Mesendoderm (in vitro differentiated cells): ENCODE measurements at regions not wholly inside any gene's neighbourhood (a gene's known extent, or its start where the extent isn't known, plus 50 kb on each side); places are given as distances from the start of the nearest gene placed in this dataset.
A peak's percentile ranks its signal among the peaks of the same experiment; 100 is the strongest.

Source experiments
- DNase-seq: peaks from one replicate; pipeline ENCODE4 v3.0.0; 2013
- H2AK5ac ChIP-seq: 2 replicates; pipeline ENCODE4 v1.6.1; 2013; ENCODE audit warnings: low read length, inconsistent platforms
- H2BK120ac ChIP-seq: 2 replicates; pipeline ENCODE4 v1.6.1; 2013; ENCODE audit warnings: low read depth, mild to moderate bottlenecking, low read length, moderate library complexity, mixed read lengths
- H2BK15ac ChIP-seq: replicated peaks from 2 replicates; pipeline ENCODE4 v1.6.1; 2013; ENCODE audit warnings: low read depth, mild to moderate bottlenecking, moderate library complexity
- H2BK5ac ChIP-seq: 2 replicates; pipeline ENCODE4 v1.6.1; 2013; ENCODE audit warnings: low read length, inconsistent platforms
- H3K18ac ChIP-seq: 2 replicates; pipeline ENCODE4 v1.6.1; 2013; ENCODE audit warnings: mild to moderate bottlenecking, low read length, mixed read lengths
- H3K23ac ChIP-seq: one replicate; pipeline ENCODE4 v1.6.1; 2013; ENCODE audit warnings: low read length
- H3K27ac ChIP-seq: 2 replicates; pipeline ENCODE4 v1.5.1; 2013; ENCODE audit warnings: low read depth, mild to moderate bottlenecking, inconsistent platforms, low read length, moderate library complexity
- H3K27me3 ChIP-seq: 2 replicates; pipeline ENCODE4 v1.6.1; 2013; ENCODE audit warnings: low read length, control low read depth, mild to moderate bottlenecking, inconsistent platforms; ENCODE audit not compliant: insufficient read depth, poor library complexity
- H3K36me3 ChIP-seq: 2 replicates; pipeline ENCODE4 v1.6.1; 2013; ENCODE audit warnings: low read length, inconsistent platforms; ENCODE audit not compliant: control insufficient read depth, insufficient read depth
- H3K4ac ChIP-seq: one replicate; pipeline ENCODE4 v1.6.1; 2013; ENCODE audit warnings: low read depth, mild to moderate bottlenecking, low read length, moderate library complexity
- H3K4me1 ChIP-seq: 2 replicates; pipeline ENCODE4 v1.6.1; 2013; ENCODE audit warnings: low read depth, low read length, inconsistent platforms; ENCODE audit not compliant: control insufficient read depth
- H3K4me2 ChIP-seq: 2 replicates; pipeline ENCODE4 v1.6.1; 2013; ENCODE audit warnings: low read length
- H3K4me3 ChIP-seq: 2 replicates; pipeline ENCODE4 v1.5.1; 2013; ENCODE audit warnings: mild to moderate bottlenecking, low read length
- H3K56ac ChIP-seq: one replicate; pipeline ENCODE4 v1.6.1; 2013; ENCODE audit warnings: low read length
- H3K79me1 ChIP-seq: 2 replicates; pipeline ENCODE4 v1.6.1; 2013; ENCODE audit warnings: low read length, inconsistent platforms
- H3K79me2 ChIP-seq: 2 replicates; pipeline ENCODE4 v1.6.1; 2013; ENCODE audit warnings: mild to moderate bottlenecking, low read length; ENCODE audit not compliant: control insufficient read depth, insufficient read depth
- H3K9ac ChIP-seq: 2 replicates; pipeline ENCODE4 v1.6.1; 2013; ENCODE audit warnings: low read length, inconsistent platforms
- H4K5ac ChIP-seq: one replicate; pipeline ENCODE4 v1.6.1; 2013; ENCODE audit warnings: low read length
- H4K8ac ChIP-seq: one replicate; pipeline ENCODE4 v1.6.1; 2013; ENCODE audit warnings: low read depth, mild to moderate bottlenecking, control low read depth, low read length, moderate library complexity
- WGBS: extraction: QIAGEN DNeasy Blood & Tissue Kit; methylation state at CpG from one replicate; pipeline ENCODE4 v1.1.7; 2013; ENCODE audit warnings: low lambda C conversion rate, missing lambda C conversion rate; ENCODE audit not compliant: insufficient coverage; ENCODE audit errors: extremely low coverage; 5-methylcytosine and 5-hydroxymethylcytosine counted together

- H3K79me2 ChIP-seq, result no peaks in the 10 kb centered on the region
- no peak overlapping the region for H3K9ac ChIP-seq
Observed at GRCh38 chr10:42942279-42942950, 134.5 kb upstream of the RET start.

DNA sequence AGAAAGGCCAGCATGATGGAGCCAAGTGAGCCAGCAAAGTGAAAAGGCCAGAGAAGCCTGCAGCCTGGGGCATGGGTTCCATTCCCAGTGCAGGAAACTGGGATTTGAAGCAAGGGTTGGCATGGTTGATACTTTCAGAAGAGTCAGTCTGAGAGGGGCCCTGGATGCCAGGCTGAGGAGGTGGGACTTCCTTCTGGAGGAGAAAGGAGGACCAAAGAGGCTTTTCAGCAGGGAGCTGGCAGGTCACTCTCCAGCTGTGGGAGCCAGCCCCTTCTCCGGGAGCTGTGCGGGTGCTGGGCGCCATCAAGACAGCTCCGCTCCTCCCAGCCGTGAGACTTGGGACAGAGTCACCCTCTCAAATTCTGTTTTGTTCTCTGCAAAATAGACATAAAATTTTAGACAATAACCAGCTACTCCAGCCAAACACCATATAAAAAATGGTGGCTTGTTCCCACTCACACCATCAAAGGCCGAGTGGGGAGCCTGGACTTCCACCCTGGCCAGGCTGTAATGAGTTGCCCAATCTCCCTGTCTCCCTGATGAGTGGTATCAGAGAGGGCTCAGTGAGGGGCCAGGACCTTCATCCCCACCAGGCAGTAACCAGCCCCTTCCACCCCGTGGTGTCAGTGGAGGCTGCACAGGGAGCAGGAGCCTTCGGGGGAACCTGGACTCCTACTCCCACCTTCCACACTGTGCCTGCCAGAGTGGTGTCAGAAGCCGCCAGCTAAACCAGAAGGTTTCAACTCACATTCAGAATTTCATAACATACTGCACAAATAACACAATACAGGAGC is 133.6 kb upstream of the RET start:
- Histone ChIP-seq H3K9ac (no peak overlapping the region), H4K5ac (no peak overlapping the region), H3K79me1 (no peaks in the 10 kb centered on the region), H3K56ac (no peak overlapping the region), H3K27ac (no peak overlapping the region), H3K27me3 (no peaks in the 10 kb centered on the region), H3K4me1 (no peaks in the 10 kb centered on the region), H2BK5ac (no peak overlapping the region), H3K18ac (no peak overlapping the region), H4K8ac (no peak overlapping the region), H3K4me3 (no peak overlapping the region), H3K79me2 (no peaks in the 10 kb centered on the region), H3K36me3 (no peaks in the 10 kb centered on the region), H2BK15ac (no peak overlapping the region), H3K4ac (no peak overlapping the region), H3K4me2 (no peak overlapping the region), H3K23ac (no peak overlapping the region), H2AK5ac (no peak overlapping the region), H2BK120ac (no peak overlapping the region)
- DNase-seq, result no peak
- WGBS, result no CpG with 5 or more reads among the region's 9 CpGs

More at GRCh38 chr10:42942279-42942950, 134.5 kb upstream of the RET start:
- DNase-seq, result no peak
- no peak overlapping the region for H2AK5ac ChIP-seq
- H3K27me3 ChIP-seq, result no peaks in the 10 kb centered on the region
- no CpG with 5 or more reads among the region's 7 CpGs for WGBS
- H3K23ac ChIP-seq, result no peak overlapping the region
- H3K4me3 ChIP-seq, result no peak overlapping the region
- no peak overlapping the region for H2BK5ac ChIP-seq
- H3K4me1 ChIP-seq, result no peaks in the 10 kb centered on the region
- H3K18ac ChIP-seq, result no peak overlapping the region
- H3K36me3 ChIP-seq, result no peaks in the 10 kb centered on the region
- no peak overlapping the region for H4K8ac ChIP-seq
- no peak overlapping the region for H3K56ac ChIP-seq
- no peak overlapping the region for H2BK15ac ChIP-seq
- H4K5ac ChIP-seq, result no peak overlapping the region
- no peaks in the 10 kb centered on the region for H3K79me1 ChIP-seq
- H2BK120ac ChIP-seq, result no peak overlapping the region
- no peak overlapping the region for H3K4me2 ChIP-seq
- H3K27ac ChIP-seq, result no peak overlapping the region
- no peak overlapping the region for H3K4ac ChIP-seq

DNA sequence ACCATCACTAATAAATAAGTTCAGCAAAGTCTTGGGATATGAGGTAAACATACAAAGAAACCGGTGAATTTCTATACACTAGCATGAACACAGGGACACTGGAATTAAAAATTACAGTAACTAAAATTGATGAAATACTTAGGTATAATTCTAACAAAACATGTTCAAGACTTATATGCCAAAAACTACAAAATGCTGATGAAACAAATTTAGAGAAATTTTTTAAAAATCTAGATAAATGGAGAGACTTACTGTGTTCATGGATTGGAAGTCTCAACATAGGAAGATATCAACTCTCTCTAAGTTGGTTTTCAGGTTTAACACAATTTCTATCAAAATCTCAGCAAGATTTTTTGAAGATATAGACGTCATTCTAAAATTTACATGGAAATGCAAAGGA is 128.8 kb upstream of the RET start:
- H3K27me3 ChIP-seq, result no peaks in the 10 kb centered on the region
- no peak overlapping the region for H3K56ac ChIP-seq
- no peak overlapping the region for H2BK120ac ChIP-seq
- no peak overlapping the region for H3K18ac ChIP-seq
- H3K27ac ChIP-seq, result no peak overlapping the region
- H3K4me2 ChIP-seq, result no peak overlapping the region
- no peak overlapping the region for H2BK15ac ChIP-seq
- H3K36me3 ChIP-seq, result no peaks in the 10 kb centered on the region
- no peak overlapping the region for H2AK5ac ChIP-seq
- no peak overlapping the region for H4K8ac ChIP-seq
- H3K4ac ChIP-seq, result no peak overlapping the region
- H3K79me2 ChIP-seq, result no peaks in the 10 kb centered on the region
- H3K4me3 ChIP-seq, result no peak overlapping the region
- no peak overlapping the region for H3K9ac ChIP-seq
- H2BK5ac ChIP-seq, result no peak overlapping the region
- no peak overlapping the region for H3K23ac ChIP-seq
- WGBS, result no CpG with 5 or more reads among the region's 2 CpGs
- DNase-seq, result no peak
- H4K5ac ChIP-seq, result no peak overlapping the region
- peaks cover 4% of the 10 kb centered on the region for H3K4me1 ChIP-seq
- H3K79me1 ChIP-seq, result no peaks in the 10 kb centered on the region

DNA sequence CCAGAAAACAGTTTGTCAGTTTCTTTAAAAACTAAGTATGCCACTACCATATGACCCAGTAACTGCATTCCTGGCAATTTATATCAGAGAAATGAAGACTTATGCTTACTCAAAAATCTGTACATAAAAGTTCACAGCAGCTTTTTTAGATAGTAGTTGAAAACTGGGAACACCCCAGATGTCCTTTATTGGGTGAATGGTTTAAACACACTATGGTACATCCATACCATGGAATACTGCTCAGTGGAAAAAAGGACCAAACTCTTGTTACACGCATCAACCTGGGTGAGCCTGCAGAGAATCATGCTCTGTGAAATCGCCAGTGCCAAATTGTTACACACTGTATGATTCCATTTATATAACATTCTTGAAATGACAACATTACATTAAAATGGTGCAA is 127.6 kb upstream of the RET start:
- Histone ChIP-seq H3K27me3 (no peaks in the 10 kb centered on the region), H3K18ac (no peak overlapping the region), H3K23ac (no peak overlapping the region), H3K36me3 (no peaks in the 10 kb centered on the region), H2AK5ac (no peak overlapping the region), H3K79me1 (no peaks in the 10 kb centered on the region), H3K4me2 (no peak overlapping the region), H3K4ac (no peak overlapping the region), H2BK120ac (no peak overlapping the region), H4K5ac (no peak overlapping the region), H2BK5ac (no peak overlapping the region), H3K27ac (no peak overlapping the region), H3K56ac (no peak overlapping the region), H3K9ac (no peak overlapping the region), H3K4me1 (peaks cover 4% of the 10 kb centered on the region), H4K8ac (no peak overlapping the region), H3K4me3 (no peak overlapping the region), H2BK15ac (no peak overlapping the region), H3K79me2 (no peaks in the 10 kb centered on the region)
- DNase-seq, result no peak
- WGBS, result no CpG with 5 or more reads among the region's 2 CpGs

GRCh38 chr10:42950606-42951485 is 126.0 kb upstream of the RET start:
- H2BK15ac ChIP-seq, result no peak overlapping the region
- H3K27me3 ChIP-seq, result no peaks in the 10 kb centered on the region
- H3K9ac ChIP-seq, result peak overlapping the region; percentile 54
- no peaks in the 10 kb centered on the region for H3K79me2 ChIP-seq
- no peak overlapping the region for H4K5ac ChIP-seq
- no peak overlapping the region for H4K8ac ChIP-seq
- no peak overlapping the region for H2BK120ac ChIP-seq
- H2AK5ac ChIP-seq, result no peak overlapping the region
- no peaks in the 10 kb centered on the region for H3K36me3 ChIP-seq
- no peaks in the 10 kb centered on the region for H3K79me1 ChIP-seq
- no peak overlapping the region for H2BK5ac ChIP-seq
- no peak overlapping the region for H3K27ac ChIP-seq
- H3K4me1 ChIP-seq, result peaks cover 4% of the 10 kb centered on the region
- H3K4me2 ChIP-seq, result peak overlapping the region; percentile 85
- no peak for DNase-seq
- no CpG with 5 or more reads among the region's 27 CpGs for WGBS
- H3K4me3 ChIP-seq, result no peak overlapping the region
- no peak overlapping the region for H3K23ac ChIP-seq
- H3K56ac ChIP-seq, result peak overlapping the region; percentile 82
- H3K4ac ChIP-seq, result no peak overlapping the region
- no peak overlapping the region for H3K18ac ChIP-seq
